ENCODE measurements at regions not wholly inside any gene's neighbourhood (a gene's known extent, or its start where the extent isn't known, plus 50 kb on each side); places are given as distances from the start of the nearest gene placed in this dataset.
A peak's percentile ranks its signal among the peaks of the same experiment; 100 is the strongest.

- H3K36me3 ChIP-seq (ENCODE audit: control insufficient read depth, insufficient read depth, low read length), result no peaks in the 10 kb centered on the region
- no peaks in the 10 kb centered on the region; the same call in 1 of the 2 replicates for H3K27me3 ChIP-seq (ENCODE audit: control insufficient read depth, insufficient read depth, low read length)
- H3K4me3 ChIP-seq (ENCODE audit: low read depth, low read length), result no peak overlapping the region
- CTCF ChIA-PET, result no interaction called here
- POLR2A ChIA-PET, result no interaction called here
- no peak for TF ChIP-seq CTCF (IDR thresholded peaks at IDR 0.05; ENCODE audit: insufficient read depth, low read depth, low read length)
- DNase-seq (ENCODE audit: low read depth), result no peak
Observed at GRCh38 chr5:93018461-93018860, 562.6 kb downstream of the NR2F1-AS1 start.

GRCh38 chr5:93017849-93018248 is 563.2 kb downstream of the NR2F1-AS1 start:
- H3K27me3 ChIP-seq (ENCODE audit: control insufficient read depth, insufficient read depth, low read length), result no peaks in the 10 kb centered on the region; the same call in 1 of the 2 replicates
- ChIA-PET CTCF (no interaction called here), POLR2A (no interaction called here)
- no peaks in the 10 kb centered on the region for H3K36me3 ChIP-seq (ENCODE audit: control insufficient read depth, insufficient read depth, low read length)
- TF ChIP-seq CTCF (IDR thresholded peaks at IDR 0.05; ENCODE audit: insufficient read depth, low read depth, low read length), result no peak
- DNase-seq (ENCODE audit: low read depth), result peak; percentile 37
- H3K4me3 ChIP-seq (ENCODE audit: low read depth, low read length), result no peak overlapping the region

- H3K27me3 ChIP-seq (ENCODE audit: control insufficient read depth, insufficient read depth, low read length), result no peaks in the 10 kb centered on the region; the same call in 1 of the 2 replicates
- DNase-seq (ENCODE audit: low read depth), result no peak
- TF ChIP-seq CTCF (IDR thresholded peaks at IDR 0.05; ENCODE audit: insufficient read depth, low read depth, low read length), result no peak
- no peak overlapping the region for H3K4me3 ChIP-seq (ENCODE audit: low read depth, low read length)
- ChIA-PET CTCF (no interaction called here), POLR2A (no interaction called here)
- no peaks in the 10 kb centered on the region for H3K36me3 ChIP-seq (ENCODE audit: control insufficient read depth, insufficient read depth, low read length)
Observed at GRCh38 chr5:93017376-93017775, 563.6 kb downstream of the NR2F1-AS1 start.

GRCh38 chr5:93010616-93011015 is 570.4 kb downstream of the NR2F1-AS1 start:
- no peak for TF ChIP-seq CTCF (IDR thresholded peaks at IDR 0.05; ENCODE audit: insufficient read depth, low read depth, low read length)
- no peaks in the 10 kb centered on the region for H3K36me3 ChIP-seq (ENCODE audit: control insufficient read depth, insufficient read depth, low read length)
- no peaks in the 10 kb centered on the region for H3K27me3 ChIP-seq (ENCODE audit: control insufficient read depth, insufficient read depth, low read length)
- ChIA-PET POLR2A (no interaction called here), CTCF (no interaction called here)
- no peak overlapping the region for H3K4me3 ChIP-seq (ENCODE audit: low read depth, low read length)
- no peak for DNase-seq (ENCODE audit: low read depth)

- no peak for DNase-seq (ENCODE audit: low read depth)
- H3K27me3 ChIP-seq (ENCODE audit: control insufficient read depth, insufficient read depth, low read length), result no peaks in the 10 kb centered on the region
- ChIA-PET POLR2A (no interaction called here), CTCF (no interaction called here)
- H3K4me3 ChIP-seq (ENCODE audit: low read depth, low read length), result no peak overlapping the region
- no peak for TF ChIP-seq CTCF (IDR thresholded peaks at IDR 0.05; ENCODE audit: insufficient read depth, low read depth, low read length)
- H3K36me3 ChIP-seq (ENCODE audit: control insufficient read depth, insufficient read depth, low read length), result no peaks in the 10 kb centered on the region
Observed at GRCh38 chr5:93010037-93010436, 571.0 kb downstream of the NR2F1-AS1 start.
